ENCODE measurements at regions not wholly inside any gene's neighbourhood (a gene's known extent, or its start where the extent isn't known, plus 50 kb on each side); places are given as distances from the start of the nearest gene placed in this dataset.

GRCh38 chr6:137434640-137435039, 59.6 kb downstream of the OLIG3 start:
- ChIA-PET CTCF (no interaction called here), POLR2A (no interaction called here)
- no peak for TF ChIP-seq CTBP1 (IDR thresholded peaks at IDR 0.05; ENCODE audit: borderline replicate concordance)
- TF ChIP-seq SUZ12 (IDR thresholded peaks at IDR 0.05): no peak
- no peak for TF ChIP-seq SP1 (IDR thresholded peaks at IDR 0.05)
- TF ChIP-seq HDGF (IDR thresholded peaks at IDR 0.05; ENCODE audit: borderline replicate concordance): no peak
- no peak for TF ChIP-seq PKNOX1 (IDR thresholded peaks at IDR 0.05)
- TF ChIP-seq NFRKB (IDR thresholded peaks at IDR 0.05): no peak
- TF ChIP-seq LEF1 (IDR thresholded peaks at IDR 0.05; ENCODE audit: borderline replicate concordance): no peak
- no peak for TF ChIP-seq TARDBP (IDR thresholded peaks at IDR 0.05)
- no peak for TF ChIP-seq ZNF384 (IDR thresholded peaks at IDR 0.05)
- no peak for TF ChIP-seq FOXM1 (IDR thresholded peaks at IDR 0.05; ENCODE audit: borderline replicate concordance)
- TF ChIP-seq ARNT (IDR thresholded peaks at IDR 0.05): no peak
- no peak for DNase-seq (ENCODE audit: extremely low spot score)

- TF ChIP-seq TARDBP (IDR thresholded peaks at IDR 0.05): no peak
- no peak for TF ChIP-seq LEF1 (IDR thresholded peaks at IDR 0.05; ENCODE audit: borderline replicate concordance)
- no peak for TF ChIP-seq ELF4 (IDR thresholded peaks at IDR 0.05)
- TF ChIP-seq L3MBTL2 (conservative IDR thresholded peaks at IDR 0.05): no peak
- ChIA-PET CTCF (no interaction called here), POLR2A (no interaction called here)
- no peak for DNase-seq (ENCODE audit: extremely low spot score)
Observed at GRCh38 chr6:137432054-137432611, 62.1 kb downstream of the OLIG3 start.

- DNase-seq (ENCODE audit: extremely low spot score): no peak
- ChIA-PET POLR2A (no interaction called here), CTCF (no interaction called here)
- TF ChIP-seq FOXM1 (IDR thresholded peaks at IDR 0.05; ENCODE audit: borderline replicate concordance): no peak
- TF ChIP-seq NFRKB (IDR thresholded peaks at IDR 0.05): no peak
- TF ChIP-seq ELF4 (IDR thresholded peaks at IDR 0.05): no peak
- TF ChIP-seq ZNF384 (IDR thresholded peaks at IDR 0.05): no peak
- TF ChIP-seq FOXA1 (IDR thresholded peaks at IDR 0.05): no peak
- no peak for TF ChIP-seq HDGF (IDR thresholded peaks at IDR 0.05; ENCODE audit: borderline replicate concordance)
- TF ChIP-seq FOXK2 (IDR thresholded peaks at IDR 0.05): no peak
- TF ChIP-seq LEF1 (IDR thresholded peaks at IDR 0.05; ENCODE audit: borderline replicate concordance): no peak
- no peak for TF ChIP-seq L3MBTL2 (conservative IDR thresholded peaks at IDR 0.05)
- TF ChIP-seq CTBP1 (IDR thresholded peaks at IDR 0.05; ENCODE audit: borderline replicate concordance): no peak
- no peak for TF ChIP-seq SUZ12 (IDR thresholded peaks at IDR 0.05)
- no peak for TF ChIP-seq ARNT (IDR thresholded peaks at IDR 0.05)
Observed at GRCh38 chr6:137430954-137431353, 63.2 kb downstream of the OLIG3 start.

GRCh38 chr6:137427656-137428290, 66.4 kb downstream of the OLIG3 start:
- no peak for DNase-seq (ENCODE audit: extremely low spot score)
- TF ChIP-seq ELF4 (IDR thresholded peaks at IDR 0.05) (no peak), ARNT (IDR thresholded peaks at IDR 0.05) (no peak), FOXA1 (IDR thresholded peaks at IDR 0.05) (no peak), HDGF (IDR thresholded peaks at IDR 0.05; ENCODE audit: borderline replicate concordance) (no peak), BHLHE40 (IDR thresholded peaks at IDR 0.05; ENCODE audit: borderline replicate concordance) (no peak), TARDBP (IDR thresholded peaks at IDR 0.05) (no peak), NFRKB (IDR thresholded peaks at IDR 0.05) (no peak), LEF1 (IDR thresholded peaks at IDR 0.05; ENCODE audit: borderline replicate concordance) (no peak), FOXM1 (IDR thresholded peaks at IDR 0.05; ENCODE audit: borderline replicate concordance) (no peak), FOXK2 (IDR thresholded peaks at IDR 0.05) (no peak), PKNOX1 (IDR thresholded peaks at IDR 0.05) (no peak)
- CTCF ChIA-PET: no interaction called here
- POLR2A ChIA-PET: no interaction called here

GRCh38 chr6:137426007-137426689, 68.0 kb downstream of the OLIG3 start:
- ChIA-PET CTCF (interaction anchor here (0.6 kb wide), 1 partner anchor 13 kb away, joined by 3 read pairs; no protein-coding TSS in a partner anchor), POLR2A (no interaction called here)
- TF ChIP-seq FOXA1 (IDR thresholded peaks at IDR 0.05) (no peak), FOXK2 (IDR thresholded peaks at IDR 0.05) (no peak), ZNF384 (IDR thresholded peaks at IDR 0.05) (no peak), ELF4 (IDR thresholded peaks at IDR 0.05) (no peak), SP1 (IDR thresholded peaks at IDR 0.05) (no peak), FOXM1 (IDR thresholded peaks at IDR 0.05; ENCODE audit: borderline replicate concordance) (no peak), BHLHE40 (IDR thresholded peaks at IDR 0.05; ENCODE audit: borderline replicate concordance) (no peak), NFRKB (IDR thresholded peaks at IDR 0.05) (no peak), CTBP1 (IDR thresholded peaks at IDR 0.05; ENCODE audit: borderline replicate concordance) (no peak), L3MBTL2 (conservative IDR thresholded peaks at IDR 0.05) (no peak), SUZ12 (IDR thresholded peaks at IDR 0.05) (no peak)
- no peak for DNase-seq (ENCODE audit: extremely low spot score)

- TF ChIP-seq LEF1 (IDR thresholded peaks at IDR 0.05; ENCODE audit: borderline replicate concordance): no peak
- no peak for TF ChIP-seq CTBP1 (IDR thresholded peaks at IDR 0.05; ENCODE audit: borderline replicate concordance)
- no peak for TF ChIP-seq FOXK2 (IDR thresholded peaks at IDR 0.05)
- no peak for TF ChIP-seq ZNF384 (IDR thresholded peaks at IDR 0.05)
- TF ChIP-seq SUZ12 (IDR thresholded peaks at IDR 0.05): no peak
- no peak for TF ChIP-seq ELF4 (IDR thresholded peaks at IDR 0.05)
- TF ChIP-seq SP1 (IDR thresholded peaks at IDR 0.05): no peak
- no peak for TF ChIP-seq ARNT (IDR thresholded peaks at IDR 0.05)
- TF ChIP-seq FOXA1 (IDR thresholded peaks at IDR 0.05): no peak
- ChIA-PET POLR2A (no interaction called here), CTCF (no interaction called here)
- DNase-seq (ENCODE audit: extremely low spot score): no peak
Observed at GRCh38 chr6:137424251-137424650, 69.9 kb downstream of the OLIG3 start.

All from HEK293T (cell line).